ENCODE measurements at regions not wholly inside any gene's neighbourhood (a gene's known extent, or its start where the extent isn't known, plus 50 kb on each side); places are given as distances from the start of the nearest gene placed in this dataset.

DNA sequence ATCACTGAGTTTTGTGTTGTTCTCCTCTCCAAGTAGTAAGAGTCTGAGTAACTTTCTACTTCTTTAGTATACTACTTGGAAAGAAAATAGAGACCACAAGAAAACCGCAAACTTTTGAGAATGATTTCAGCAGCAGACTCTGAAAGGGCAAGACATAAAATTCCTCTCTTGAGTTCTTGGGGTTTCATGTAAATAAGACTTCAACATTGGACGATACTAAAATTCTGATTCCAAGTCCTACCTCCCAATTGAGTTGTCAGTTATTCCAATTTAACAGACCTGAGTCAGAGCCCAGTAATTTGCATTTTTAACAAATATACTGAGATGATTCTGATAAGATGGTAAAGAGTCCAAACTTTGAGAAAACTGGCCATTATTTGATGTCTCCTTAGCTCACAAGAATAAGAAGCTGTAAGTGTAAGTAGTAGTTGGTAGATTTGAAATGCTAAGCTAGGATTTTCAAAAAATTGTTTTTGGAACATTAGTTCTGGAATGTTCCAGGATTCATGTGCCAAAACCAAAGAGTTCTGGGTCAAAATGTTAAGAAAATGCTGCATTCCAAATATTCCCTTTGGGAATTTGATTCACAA lies 261.6 kb upstream of the SPOPL start:
- Mint-ChIP-seq H3K27ac (ENCODE audit: unreplicated experiment) (no peak overlapping the region), H3K9me3 (ENCODE audit: unreplicated experiment) (no peaks in the 10 kb centered on the region), H3K36me3 (ENCODE audit: low read depth, unreplicated experiment) (no peaks in the 10 kb centered on the region), H3K4me3 (ENCODE audit: unreplicated experiment) (no peak overlapping the region), H3K4me1 (ENCODE audit: unreplicated experiment) (no peaks in the 10 kb centered on the region), H3K27me3 (ENCODE audit: unreplicated experiment) (no peaks in the 10 kb centered on the region)
- TF ChIP-seq CTCF (IDR thresholded peaks at IDR 0.05; ENCODE audit: unreplicated experiment) = no peak
- no peak for DNase-seq (ENCODE audit: low spot score)

- H3K27me3 Mint-ChIP-seq (ENCODE audit: unreplicated experiment) = no peaks in the 10 kb centered on the region
- H3K27ac Mint-ChIP-seq (ENCODE audit: unreplicated experiment) = no peak overlapping the region
- TF ChIP-seq CTCF (IDR thresholded peaks at IDR 0.05; ENCODE audit: unreplicated experiment) = no peak
- DNase-seq (ENCODE audit: low spot score) = no peak
- no peaks in the 10 kb centered on the region for H3K4me1 Mint-ChIP-seq (ENCODE audit: unreplicated experiment)
- H3K36me3 Mint-ChIP-seq (ENCODE audit: low read depth, unreplicated experiment) = no peaks in the 10 kb centered on the region
- H3K4me3 Mint-ChIP-seq (ENCODE audit: unreplicated experiment) = no peak overlapping the region
- H3K9me3 Mint-ChIP-seq (ENCODE audit: unreplicated experiment) = no peaks in the 10 kb centered on the region
Measured at GRCh38 chr2:138243372-138243771, 258.2 kb upstream of the SPOPL start.

DNA sequence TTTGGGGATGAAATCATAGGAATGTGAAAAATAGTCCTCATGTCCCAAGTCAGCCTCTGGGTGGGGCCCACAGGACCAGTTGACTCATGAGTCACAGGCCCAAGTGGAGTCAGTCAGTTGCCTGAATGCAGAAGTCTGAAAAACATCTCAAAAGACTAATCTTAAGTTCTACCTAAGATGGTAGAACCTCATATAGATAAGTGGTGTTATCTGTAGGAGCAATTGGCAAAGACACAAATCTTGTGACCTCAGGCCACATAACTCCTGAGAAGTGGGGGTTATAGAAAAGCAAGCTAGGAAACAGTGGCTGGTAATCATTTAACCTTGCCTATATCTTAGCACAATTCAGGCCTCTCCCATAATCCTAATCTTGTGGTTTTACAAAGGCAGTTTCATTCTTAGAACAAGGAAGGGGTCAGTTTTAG lies 257.1 kb upstream of the SPOPL start:
- no peaks in the 10 kb centered on the region for H3K4me1 Mint-ChIP-seq (ENCODE audit: unreplicated experiment)
- H3K36me3 Mint-ChIP-seq (ENCODE audit: low read depth, unreplicated experiment) = no peaks in the 10 kb centered on the region
- no peaks in the 10 kb centered on the region for H3K9me3 Mint-ChIP-seq (ENCODE audit: unreplicated experiment)
- H3K27me3 Mint-ChIP-seq (ENCODE audit: unreplicated experiment) = no peaks in the 10 kb centered on the region
- no peak overlapping the region for H3K27ac Mint-ChIP-seq (ENCODE audit: unreplicated experiment)
- DNase-seq (ENCODE audit: low spot score) = no peak
- H3K4me3 Mint-ChIP-seq (ENCODE audit: unreplicated experiment) = no peak overlapping the region
- TF ChIP-seq CTCF (IDR thresholded peaks at IDR 0.05; ENCODE audit: unreplicated experiment) = no peak

GRCh38 chr2:138245310-138245709 lies 256.3 kb upstream of the SPOPL start:
- Mint-ChIP-seq H3K27ac (ENCODE audit: unreplicated experiment) (no peak overlapping the region), H3K27me3 (ENCODE audit: unreplicated experiment) (no peaks in the 10 kb centered on the region), H3K4me1 (ENCODE audit: unreplicated experiment) (no peaks in the 10 kb centered on the region), H3K9me3 (ENCODE audit: unreplicated experiment) (no peaks in the 10 kb centered on the region), H3K36me3 (ENCODE audit: low read depth, unreplicated experiment) (no peaks in the 10 kb centered on the region), H3K4me3 (ENCODE audit: unreplicated experiment) (no peak overlapping the region)
- DNase-seq (ENCODE audit: low spot score) = no peak
- no peak for TF ChIP-seq CTCF (IDR thresholded peaks at IDR 0.05; ENCODE audit: unreplicated experiment)

DNA sequence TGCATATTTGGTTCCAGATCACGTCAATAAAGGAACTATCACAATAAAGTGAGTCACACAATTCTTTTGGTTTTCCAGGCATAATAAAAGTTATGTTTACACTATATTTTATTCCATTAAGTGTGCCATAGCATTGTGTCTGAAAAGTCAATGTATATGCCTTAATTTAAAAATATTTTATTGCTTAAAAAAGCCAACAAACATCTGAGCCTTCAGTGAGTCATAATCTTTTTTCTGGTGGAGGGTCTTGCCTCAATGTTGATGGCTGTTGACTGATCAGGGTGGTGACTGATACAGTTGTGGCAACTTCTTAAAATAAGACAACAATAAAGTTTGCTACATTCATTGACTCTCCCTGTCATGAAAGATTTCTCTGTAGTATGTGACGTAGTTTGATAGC lies 254.3 kb upstream of the SPOPL start:
- no peaks in the 10 kb centered on the region for H3K27me3 Mint-ChIP-seq (ENCODE audit: unreplicated experiment)
- H3K27ac Mint-ChIP-seq (ENCODE audit: unreplicated experiment) = no peak overlapping the region
- TF ChIP-seq CTCF (IDR thresholded peaks at IDR 0.05; ENCODE audit: unreplicated experiment) = no peak
- no peaks in the 10 kb centered on the region for H3K4me1 Mint-ChIP-seq (ENCODE audit: unreplicated experiment)
- H3K4me3 Mint-ChIP-seq (ENCODE audit: unreplicated experiment) = no peak overlapping the region
- H3K9me3 Mint-ChIP-seq (ENCODE audit: unreplicated experiment) = no peaks in the 10 kb centered on the region
- DNase-seq (ENCODE audit: low spot score) = no peak
- no peaks in the 10 kb centered on the region for H3K36me3 Mint-ChIP-seq (ENCODE audit: low read depth, unreplicated experiment)

Data from endothelial cell (in vitro differentiated cells).